Adrenal gland (tissue), 9 donors: ENCODE measurements at regions not wholly inside any gene's neighbourhood (a gene's known extent, or its start where the extent isn't known, plus 50 kb on each side); places are given as distances from the start of the nearest gene placed in this dataset.

Source experiments
- DNase-seq, 7 donors: peaks; one replicate each; pipeline ENCODE4 v3.0.0-alpha.2; 2019 to 2020
- H3K27ac ChIP-seq, 5 donors: fragments of 200-600 bp; sonication (generic) in 4 of 5; 1 replicate in 3 of 5; 2 replicates in 2 of 5; pipeline versions ENCODE4 v1.5.1 to v1.8.0; 2016 to 2020; ENCODE audit warnings: mild to moderate bottlenecking in 1 of 5
- H3K27me3 ChIP-seq: fragments of 200-600 bp; 2 replicates; pipeline ENCODE4 v1.8.0; 2021
- H3K36me3 ChIP-seq, 2 donors: fragments of 200-600 bp; replicated peaks in 1 of 2; 1 replicate in 1 of 2; 2 replicates in 1 of 2; pipeline versions ENCODE4 v1.5.1 to v1.8.0; 2018 to 2022
- H3K4me1 ChIP-seq, 2 donors: fragments of 200-600 bp; replicated peaks in 1 of 2; 1 replicate in 1 of 2; 2 replicates in 1 of 2; pipeline versions ENCODE4 v1.5.1 to v1.8.0; 2018 to 2021
- H3K4me3 ChIP-seq, 4 donors: fragments of 200-600 bp; sonication (generic) in 3 of 4; one replicate each; pipeline ENCODE4 v1.5.1; 2016 to 2018
- H3K9me3 ChIP-seq, 3 donors: fragments of 200-600 bp; sonication (generic) in 1 of 3; replicated peaks in 1 of 3; 1 replicate in 2 of 3; 2 replicates in 1 of 3; pipeline versions ENCODE4 v1.5.1 to v1.8.0; 2016 to 2021
- POLR2A ChIP-seq, 2 donors: fragments of 450-650 bp; IDR thresholded peaks; one replicate each; pipeline ENCODE4 v1.6.1; 2017; ENCODE audit warnings: antibody characterized with exemption in 2 of 2, mild to moderate bottlenecking in 2 of 2, moderate library complexity in 1 of 2
- WGBS, 4 donors: extraction: QIAGEN DNeasy Blood & Tissue Kit in 2 of 4; methylation state at CpG; one replicate each; pipeline versions ENCODE4 v1.1.5 to v1.1.7; 2013 to 2017; 5-methylcytosine and 5-hydroxymethylcytosine counted together
- intact Hi-C, 2 donors: fragments of 100-400 bp; cut with DNase I; formaldehyde crosslinking; loops; one replicate each; pipeline versions ENCODE4 v1.14.1 to v1.15.0; 2022 to 2023
- TF ChIP-seq, protein P1 (sequence below), 6 experiments: fragments of 450-650 bp in 4 of 6; fragments of 200-600 bp in 2 of 6; sonication (generic) in 1 of 6; IDR thresholded peaks; 1 replicate in 5 of 6; 2 replicates in 1 of 6; pipeline versions ENCODE4 v1.5.1 to v1.8.0; 2016 to 2021; ENCODE audit warnings: antibody characterized with exemption in 6 of 6, mild to moderate bottlenecking in 2 of 6, moderate library complexity in 1 of 6
- donor health status: healthy with polysubstance abuse.
- donor health status: Bipolar disorder and iron deficiency.
- donor health status: DM: yes; HTN: yes; CAD: no.
- donor health status: DM: no; HTN: no; CAD: no.
- donor health status: DM: no; HTN: no; CAD: no.

- no peaks in the 10 kb centered on the region for H3K9me3 ChIP-seq
- peaks cover 15 to 39% of the 10 kb centered on the region in 2 donors for H3K4me1 ChIP-seq
- no peaks in the 10 kb centered on the region for H3K27me3 ChIP-seq
- no peak overlapping the region for H3K27ac ChIP-seq
- intact Hi-C loops, result no loop called here
- 81 to 94% (median 82%) methylated on average over 6 to 7 of the region's 7 CpGs for WGBS, 4 donors
- H3K36me3 ChIP-seq, result no peaks in the 10 kb centered on the region
- DNase-seq, result no peak
- H3K4me3 ChIP-seq, result no peak overlapping the region
- TF ChIP-seq POLR2A (IDR thresholded peaks at IDR 0.05), result no peak
- TF ChIP-seq, protein P1, sequence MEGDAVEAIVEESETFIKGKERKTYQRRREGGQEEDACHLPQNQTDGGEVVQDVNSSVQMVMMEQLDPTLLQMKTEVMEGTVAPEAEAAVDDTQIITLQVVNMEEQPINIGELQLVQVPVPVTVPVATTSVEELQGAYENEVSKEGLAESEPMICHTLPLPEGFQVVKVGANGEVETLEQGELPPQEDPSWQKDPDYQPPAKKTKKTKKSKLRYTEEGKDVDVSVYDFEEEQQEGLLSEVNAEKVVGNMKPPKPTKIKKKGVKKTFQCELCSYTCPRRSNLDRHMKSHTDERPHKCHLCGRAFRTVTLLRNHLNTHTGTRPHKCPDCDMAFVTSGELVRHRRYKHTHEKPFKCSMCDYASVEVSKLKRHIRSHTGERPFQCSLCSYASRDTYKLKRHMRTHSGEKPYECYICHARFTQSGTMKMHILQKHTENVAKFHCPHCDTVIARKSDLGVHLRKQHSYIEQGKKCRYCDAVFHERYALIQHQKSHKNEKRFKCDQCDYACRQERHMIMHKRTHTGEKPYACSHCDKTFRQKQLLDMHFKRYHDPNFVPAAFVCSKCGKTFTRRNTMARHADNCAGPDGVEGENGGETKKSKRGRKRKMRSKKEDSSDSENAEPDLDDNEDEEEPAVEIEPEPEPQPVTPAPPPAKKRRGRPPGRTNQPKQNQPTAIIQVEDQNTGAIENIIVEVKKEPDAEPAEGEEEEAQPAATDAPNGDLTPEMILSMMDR (IDR thresholded peaks at IDR 0.05), result no peak
Measured at GRCh38 chr18:46414863-46415262, 242.2 kb downstream of the LOXHD1 start.

- no peak overlapping the region for H3K27ac ChIP-seq
- H3K9me3 ChIP-seq, result no peaks in the 10 kb centered on the region
- intact Hi-C loops, result no loop called here
- TF ChIP-seq POLR2A (IDR thresholded peaks at IDR 0.05), result no peak
- TF ChIP-seq, protein P1 (IDR thresholded peaks at IDR 0.05), result no peak
- DNase-seq, result no peak
- no peaks in the 10 kb centered on the region for H3K36me3 ChIP-seq
- H3K27me3 ChIP-seq, result no peaks in the 10 kb centered on the region
- H3K4me1 ChIP-seq, result peaks cover 15 to 39% of the 10 kb centered on the region in 2 donors
- no peak overlapping the region for H3K4me3 ChIP-seq
- WGBS, 4 donors, result 79 to 90% (median 82%) methylated on average over 4 of the region's 4 CpGs
Measured at GRCh38 chr18:46415532-46416252, 241.3 kb downstream of the LOXHD1 start.

- no peaks in the 10 kb centered on the region for H3K27me3 ChIP-seq
- TF ChIP-seq, protein P1 (IDR thresholded peaks at IDR 0.05), result no peak
- no peak for TF ChIP-seq POLR2A (IDR thresholded peaks at IDR 0.05)
- peaks cover 9 to 27% of the 10 kb centered on the region in 2 donors for H3K4me1 ChIP-seq
- no peak overlapping the region for H3K27ac ChIP-seq
- WGBS, 4 donors, result 83 to 91% (median 88%) methylated on average over 4 of the region's 4 CpGs
- no peak for DNase-seq
- intact Hi-C loops, result no loop called here
- H3K4me3 ChIP-seq, result no peak overlapping the region
- no peaks in the 10 kb centered on the region for H3K9me3 ChIP-seq
- no peaks in the 10 kb centered on the region for H3K36me3 ChIP-seq
Measured at GRCh38 chr18:46416706-46417638, 240.0 kb downstream of the LOXHD1 start.

DNA sequence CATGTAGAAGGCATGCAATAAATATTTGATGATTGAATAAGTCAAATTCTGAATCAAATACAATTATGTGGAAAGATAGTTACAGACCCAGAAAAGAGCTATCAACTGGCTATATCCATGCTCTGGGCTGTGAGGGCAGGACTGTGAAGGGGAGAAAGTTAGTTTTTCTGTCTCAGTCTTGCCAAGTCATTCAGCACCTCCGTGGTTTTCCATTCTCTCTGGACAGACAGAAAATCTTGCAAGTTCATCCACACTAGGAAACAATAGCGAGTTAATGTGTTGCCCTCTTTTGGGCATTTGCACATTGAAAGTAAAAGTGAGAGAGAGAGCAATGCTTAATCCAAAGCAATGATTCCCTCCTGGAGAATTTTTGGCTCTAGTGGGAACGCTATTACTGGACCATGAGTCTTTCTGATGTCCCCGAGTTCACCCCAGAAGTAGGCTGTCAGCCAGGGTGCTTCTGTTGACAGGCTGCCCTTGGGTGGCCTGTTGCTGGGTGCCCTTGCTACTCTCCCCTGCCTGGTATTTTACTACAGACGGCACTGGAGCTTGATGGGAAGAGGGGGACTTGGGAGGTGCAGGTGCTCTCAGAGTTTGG is 238.3 kb downstream of the LOXHD1 start:
- DNase-seq, result peak in 6 of 7 donors; percentile 36 to 75 (median 48)
- Histone ChIP-seq H3K27ac (peak overlapping the region in 1 of 5 donors; percentile 55), H3K4me1 (peaks cover 0 to 15% of the 10 kb centered on the region in 2 donors), H3K27me3 (no peaks in the 10 kb centered on the region), H3K9me3 (no peaks in the 10 kb centered on the region), H3K36me3 (no peaks in the 10 kb centered on the region), H3K4me3 (no peak overlapping the region)
- 20 to 42% (median 34%) methylated on average over 4 to 5 of the region's 5 CpGs for WGBS, 4 donors
- intact Hi-C loops, result no loop called here
- TF ChIP-seq, protein P1 (IDR thresholded peaks at IDR 0.05), result no peak
